ENCODE measurements at regions not wholly inside any gene's neighbourhood (a gene's known extent, or its start where the extent isn't known, plus 50 kb on each side); places are given as distances from the start of the nearest gene placed in this dataset.

DNA sequence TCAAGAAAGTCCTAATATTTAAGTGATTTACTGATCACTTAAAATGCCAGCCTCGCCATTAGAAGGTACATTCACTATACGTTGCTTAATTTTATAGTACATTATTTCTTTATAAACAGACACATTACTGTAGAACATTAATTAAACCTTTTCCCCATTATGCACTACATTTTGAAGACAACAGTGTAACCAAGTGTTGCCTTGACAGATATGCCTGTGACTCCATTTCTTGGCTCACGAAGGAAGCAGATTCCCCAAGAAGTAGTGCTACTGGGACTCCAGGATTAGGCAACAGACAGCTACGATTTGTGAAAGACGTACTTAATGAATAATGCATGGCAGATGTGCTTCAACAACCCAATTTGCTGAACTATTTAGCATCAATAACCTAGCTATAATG, 394.8 kb downstream of the RPS29 start:
- TF ChIP-seq, protein P1, sequence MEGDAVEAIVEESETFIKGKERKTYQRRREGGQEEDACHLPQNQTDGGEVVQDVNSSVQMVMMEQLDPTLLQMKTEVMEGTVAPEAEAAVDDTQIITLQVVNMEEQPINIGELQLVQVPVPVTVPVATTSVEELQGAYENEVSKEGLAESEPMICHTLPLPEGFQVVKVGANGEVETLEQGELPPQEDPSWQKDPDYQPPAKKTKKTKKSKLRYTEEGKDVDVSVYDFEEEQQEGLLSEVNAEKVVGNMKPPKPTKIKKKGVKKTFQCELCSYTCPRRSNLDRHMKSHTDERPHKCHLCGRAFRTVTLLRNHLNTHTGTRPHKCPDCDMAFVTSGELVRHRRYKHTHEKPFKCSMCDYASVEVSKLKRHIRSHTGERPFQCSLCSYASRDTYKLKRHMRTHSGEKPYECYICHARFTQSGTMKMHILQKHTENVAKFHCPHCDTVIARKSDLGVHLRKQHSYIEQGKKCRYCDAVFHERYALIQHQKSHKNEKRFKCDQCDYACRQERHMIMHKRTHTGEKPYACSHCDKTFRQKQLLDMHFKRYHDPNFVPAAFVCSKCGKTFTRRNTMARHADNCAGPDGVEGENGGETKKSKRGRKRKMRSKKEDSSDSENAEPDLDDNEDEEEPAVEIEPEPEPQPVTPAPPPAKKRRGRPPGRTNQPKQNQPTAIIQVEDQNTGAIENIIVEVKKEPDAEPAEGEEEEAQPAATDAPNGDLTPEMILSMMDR (IDR thresholded peaks at IDR 0.05): no peak
- no peak for TF ChIP-seq EZH2 (IDR thresholded peaks at IDR 0.05; ENCODE audit: borderline replicate concordance, insufficient read depth, low read depth, low read length, poor library complexity, severe bottlenecking)
